ENCODE measurements at regions not wholly inside any gene's neighbourhood (a gene's known extent, or its start where the extent isn't known, plus 50 kb on each side); places are given as distances from the start of the nearest gene placed in this dataset.
"Not testable (repeated sequence)": the region's sequence is repeated elsewhere in the genome, so short reads cannot be mapped to it uniquely, and the experiment has no call there.

DNA sequence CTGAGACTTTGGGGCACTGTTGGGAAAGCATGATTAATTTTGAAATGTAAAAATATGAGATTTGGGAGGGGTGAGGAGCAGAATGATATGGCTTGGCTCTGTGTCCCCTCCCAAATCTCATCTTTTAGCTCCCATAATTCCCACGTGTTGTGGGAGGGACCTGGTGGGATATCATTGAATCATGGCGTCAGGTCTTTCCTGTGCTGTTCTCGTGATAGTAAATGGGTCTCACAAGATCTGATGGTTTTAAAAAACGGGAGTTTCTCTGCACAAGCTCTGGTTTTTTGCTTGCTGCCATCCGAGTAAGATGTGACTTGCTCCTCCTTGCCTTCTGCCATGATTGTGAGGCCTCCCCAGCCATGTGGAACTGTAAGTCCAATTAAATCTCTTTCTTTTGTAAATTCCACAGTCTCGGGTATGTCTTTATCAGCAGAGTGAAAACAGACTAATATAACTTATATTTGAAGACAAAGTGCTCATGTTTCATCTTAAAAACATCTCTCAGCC is 546.0 kb upstream of the NECTIN3 start:
- TF ChIP-seq, protein P1, sequence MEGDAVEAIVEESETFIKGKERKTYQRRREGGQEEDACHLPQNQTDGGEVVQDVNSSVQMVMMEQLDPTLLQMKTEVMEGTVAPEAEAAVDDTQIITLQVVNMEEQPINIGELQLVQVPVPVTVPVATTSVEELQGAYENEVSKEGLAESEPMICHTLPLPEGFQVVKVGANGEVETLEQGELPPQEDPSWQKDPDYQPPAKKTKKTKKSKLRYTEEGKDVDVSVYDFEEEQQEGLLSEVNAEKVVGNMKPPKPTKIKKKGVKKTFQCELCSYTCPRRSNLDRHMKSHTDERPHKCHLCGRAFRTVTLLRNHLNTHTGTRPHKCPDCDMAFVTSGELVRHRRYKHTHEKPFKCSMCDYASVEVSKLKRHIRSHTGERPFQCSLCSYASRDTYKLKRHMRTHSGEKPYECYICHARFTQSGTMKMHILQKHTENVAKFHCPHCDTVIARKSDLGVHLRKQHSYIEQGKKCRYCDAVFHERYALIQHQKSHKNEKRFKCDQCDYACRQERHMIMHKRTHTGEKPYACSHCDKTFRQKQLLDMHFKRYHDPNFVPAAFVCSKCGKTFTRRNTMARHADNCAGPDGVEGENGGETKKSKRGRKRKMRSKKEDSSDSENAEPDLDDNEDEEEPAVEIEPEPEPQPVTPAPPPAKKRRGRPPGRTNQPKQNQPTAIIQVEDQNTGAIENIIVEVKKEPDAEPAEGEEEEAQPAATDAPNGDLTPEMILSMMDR (conservative IDR thresholded peaks at IDR 0.05 in 1 of 2, IDR thresholded peaks at IDR 0.05 in 1 of 2; ENCODE audit: extremely low read depth in 1 of 2, insufficient read depth in 1 of 2, low read depth in 1 of 2, low read length in 2 of 2): not testable (repeated sequence)
- not testable (repeated sequence) for TF ChIP-seq EZH2 (IDR thresholded peaks at IDR 0.05; ENCODE audit: borderline replicate concordance, low read length)

Measured in mammary epithelial cell (primary cell).